Panc1 (cell line): ENCODE measurements at regions not wholly inside any gene's neighbourhood (a gene's known extent, or its start where the extent isn't known, plus 50 kb on each side); places are given as distances from the start of the nearest gene placed in this dataset.

Source experiments
- ATAC-seq: fragments of 200-7000 bp; cut with Tn5 transposase; 2 replicates; pipeline ENCODE4 v1.9.1; 2020; ENCODE audit warnings: mild to moderate bottlenecking, moderate library complexity
- BruUV-seq: library from RNA; stranded (reverse); fragments of 400-500 nt; replicated peaks from 2 replicates; lab custom pipeline; 2021; lab: Mats Ljungman, UMichigan
- CTCF ChIA-PET: fragments of 300-600 bp; sonication (Branson Sonifier 250); formaldehyde crosslinking; loops from one replicate; lab custom pipeline; 2022; ENCODE audit warnings: antibody characterized with exemption; lab: Charles Lee
- POLR2A ChIA-PET: fragments of 300-600 bp; sonication (Branson Sonifier 250); formaldehyde crosslinking; loops from one replicate; lab custom pipeline; 2022; ENCODE audit warnings: antibody characterized with exemption; lab: Charles Lee
- DNase-seq: peaks from one replicate; pipeline ENCODE4 v3.0.0-alpha.2; 2010; ENCODE audit warnings: low read depth, low spot score
- H3K27ac ChIP-seq: 2 replicates; pipeline ENCODE4 v1.5.1; 2011; ENCODE audit warnings: mild to moderate bottlenecking, low read length, inconsistent platforms
- H3K27me3 ChIP-seq: fragments of 200-500 bp; sonication (Bioruptor generic); 2 replicates; pipeline ENCODE4 v1.6.0; 2014; ENCODE audit warnings: low read length, inconsistent platforms; ENCODE audit not compliant: control insufficient read depth, insufficient read depth
- H3K36me3 ChIP-seq: fragments of 200-500 bp; sonication (Bioruptor generic); 2 replicates; pipeline ENCODE4 v1.5.1; 2014; ENCODE audit warnings: inconsistent platforms, mild to moderate bottlenecking, low read length, moderate library complexity; ENCODE audit not compliant: control insufficient read depth, insufficient read depth
- H3K4me1 ChIP-seq: 2 replicates; pipeline ENCODE4 v1.5.1; 2011; ENCODE audit warnings: inconsistent platforms, mild to moderate bottlenecking, low read length, moderate library complexity; ENCODE audit not compliant: control insufficient read depth, insufficient read depth
- H3K4me3 ChIP-seq, 2 experiments: 2 replicates each; pipeline ENCODE4 v1.5.1; 2011 to 2012; ENCODE audit warnings: low read depth in 2 of 2, low read length in 2 of 2, mild to moderate bottlenecking in 2 of 2, inconsistent platforms in 1 of 2, moderate library complexity in 1 of 2
- H3K9me3 ChIP-seq: fragments of 200-500 bp; sonication (Bioruptor generic); 2 replicates; pipeline ENCODE4 v1.5.1; 2014; ENCODE audit warnings: low read depth, mild to moderate bottlenecking, inconsistent platforms, low read length, moderate library complexity; ENCODE audit not compliant: control insufficient read depth, insufficient read depth
- CTCF ChIP-seq: fragments of 450-650 bp; IDR thresholded peaks from 2 replicates; pipeline ENCODE4 v1.5.1; 2017; ENCODE audit warnings: mild to moderate bottlenecking
- SIN3A ChIP-seq: IDR thresholded peaks from 2 replicates; pipeline ENCODE4 v1.6.1; 2012; ENCODE audit warnings: low read depth, mild to moderate bottlenecking, low read length, moderate library complexity, borderline replicate concordance; ENCODE audit not compliant: insufficient read depth
- TCF7L2 ChIP-seq: IDR thresholded peaks from 2 replicates; pipeline ENCODE4 v1.6.1; 2011; ENCODE audit warnings: mild to moderate bottlenecking, low read depth, low read length, inconsistent platforms
- in situ Hi-C: cut with HindIII; loops from 2 replicates; pipeline ENCODE4 v1.10.0; 2016; ENCODE audit warnings: low sequenced_read_pairs, low pct_unique_long_range_greater_than_20kb
- intact Hi-C: fragments of 100-400 bp; cut with micrococcal nuclease; formaldehyde crosslinking; loops from one replicate; pipeline ENCODE4 v1.10.0; 2022; ENCODE audit not compliant: unreplicated experiment
- TF ChIP-seq, protein P1 (sequence below), 2 experiments: IDR thresholded peaks; 2 replicates each; pipeline ENCODE4 v1.6.1; 2011 to 2012; ENCODE audit warnings: low read depth in 2 of 2, control low read depth in 1 of 2, low read length in 1 of 2, mild to moderate bottlenecking in 1 of 2, moderate library complexity in 1 of 2; ENCODE audit not compliant: insufficient read depth in 1 of 2

DNA sequence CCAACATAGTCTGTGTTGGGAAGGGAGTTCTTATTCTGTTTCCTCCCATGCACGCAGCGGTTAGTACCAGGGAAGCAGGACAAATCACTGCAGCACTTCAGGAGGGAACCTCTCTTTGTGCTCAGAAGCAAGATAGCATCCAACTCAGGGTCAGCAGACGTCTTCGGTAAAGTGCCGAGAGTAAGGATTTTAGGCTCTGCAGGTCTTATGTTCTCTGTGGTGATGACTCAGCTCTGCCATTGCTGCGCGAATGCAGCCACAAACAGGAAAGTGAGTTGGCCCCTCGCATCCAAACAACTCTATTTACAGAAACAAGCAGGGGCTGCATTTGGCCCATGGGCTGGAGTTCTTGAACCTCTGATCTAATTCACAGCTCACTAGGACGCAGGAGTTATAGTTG lies 122.1 kb upstream of the SPATA13 start:
- Histone ChIP-seq H3K4me1 (no peaks in the 10 kb centered on the region), H3K36me3 (no peaks in the 10 kb centered on the region), H3K4me3 (no peak overlapping the region), H3K27ac (no peak overlapping the region), H3K27me3 (no peaks in the 10 kb centered on the region), H3K9me3 (no peaks in the 10 kb centered on the region)
- no peak for TF ChIP-seq SIN3A
- TF ChIP-seq TCF7L2: no peak
- TF ChIP-seq, protein P1, sequence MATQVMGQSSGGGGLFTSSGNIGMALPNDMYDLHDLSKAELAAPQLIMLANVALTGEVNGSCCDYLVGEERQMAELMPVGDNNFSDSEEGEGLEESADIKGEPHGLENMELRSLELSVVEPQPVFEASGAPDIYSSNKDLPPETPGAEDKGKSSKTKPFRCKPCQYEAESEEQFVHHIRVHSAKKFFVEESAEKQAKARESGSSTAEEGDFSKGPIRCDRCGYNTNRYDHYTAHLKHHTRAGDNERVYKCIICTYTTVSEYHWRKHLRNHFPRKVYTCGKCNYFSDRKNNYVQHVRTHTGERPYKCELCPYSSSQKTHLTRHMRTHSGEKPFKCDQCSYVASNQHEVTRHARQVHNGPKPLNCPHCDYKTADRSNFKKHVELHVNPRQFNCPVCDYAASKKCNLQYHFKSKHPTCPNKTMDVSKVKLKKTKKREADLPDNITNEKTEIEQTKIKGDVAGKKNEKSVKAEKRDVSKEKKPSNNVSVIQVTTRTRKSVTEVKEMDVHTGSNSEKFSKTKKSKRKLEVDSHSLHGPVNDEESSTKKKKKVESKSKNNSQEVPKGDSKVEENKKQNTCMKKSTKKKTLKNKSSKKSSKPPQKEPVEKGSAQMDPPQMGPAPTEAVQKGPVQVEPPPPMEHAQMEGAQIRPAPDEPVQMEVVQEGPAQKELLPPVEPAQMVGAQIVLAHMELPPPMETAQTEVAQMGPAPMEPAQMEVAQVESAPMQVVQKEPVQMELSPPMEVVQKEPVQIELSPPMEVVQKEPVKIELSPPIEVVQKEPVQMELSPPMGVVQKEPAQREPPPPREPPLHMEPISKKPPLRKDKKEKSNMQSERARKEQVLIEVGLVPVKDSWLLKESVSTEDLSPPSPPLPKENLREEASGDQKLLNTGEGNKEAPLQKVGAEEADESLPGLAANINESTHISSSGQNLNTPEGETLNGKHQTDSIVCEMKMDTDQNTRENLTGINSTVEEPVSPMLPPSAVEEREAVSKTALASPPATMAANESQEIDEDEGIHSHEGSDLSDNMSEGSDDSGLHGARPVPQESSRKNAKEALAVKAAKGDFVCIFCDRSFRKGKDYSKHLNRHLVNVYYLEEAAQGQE (IDR thresholded peaks at IDR 0.05; ENCODE audit: insufficient read depth in 1 of 2, low read depth in 2 of 2, low read length in 1 of 2): no peak
- ChIA-PET CTCF (no interaction called here), POLR2A (no interaction called here)
- in situ Hi-C loops: no loop called here
- no TSS peak for BruUV-seq
- intact Hi-C loops: no loop called here
- no peak for DNase-seq
- no peak for ATAC-seq

GRCh38 chr13:24038841-24039330 lies 121.6 kb upstream of the SPATA13 start:
- intact Hi-C loops: no loop called here
- POLR2A ChIA-PET: no interaction called here

More at GRCh38 chr13:24038841-24039330, 121.6 kb upstream of the SPATA13 start:
- in situ Hi-C loops: no loop called here
- Histone ChIP-seq H3K4me3 (no peak overlapping the region), H3K4me1 (no peaks in the 10 kb centered on the region), H3K36me3 (no peaks in the 10 kb centered on the region), H3K27me3 (no peaks in the 10 kb centered on the region), H3K9me3 (no peaks in the 10 kb centered on the region), H3K27ac (no peak overlapping the region)
- ATAC-seq: no peak
- no TSS peak for BruUV-seq
- no peak for TF ChIP-seq CTCF
- DNase-seq: no peak
- CTCF ChIA-PET: no interaction called here
